Sigmoid colon (tissue), 6 donors: ENCODE measurements at regions not wholly inside any gene's neighbourhood (a gene's known extent, or its start where the extent isn't known, plus 50 kb on each side); places are given as distances from the start of the nearest gene placed in this dataset.

ENCODE experiments used
- DNase-seq: peaks from one replicate; pipeline ENCODE4 v3.0.0-alpha.2; 2019
- H3K27ac ChIP-seq, 4 donors: fragments of 200-600 bp; sonication (generic); one replicate each; pipeline ENCODE4 v1.5.1; 2016 to 2019; ENCODE audit warnings: mild to moderate bottlenecking in 1 of 4
- H3K27me3 ChIP-seq, 3 donors: fragments of 200-600 bp; sonication (generic); one replicate each; pipeline ENCODE4 v1.5.1; 2019; ENCODE audit warnings: mild to moderate bottlenecking in 1 of 3
- H3K36me3 ChIP-seq, 4 donors: fragments of 200-600 bp; sonication (generic); one replicate each; pipeline ENCODE4 v1.5.1; 2016 to 2019
- H3K4me1 ChIP-seq, 4 donors: fragments of 200-600 bp; sonication (generic); one replicate each; pipeline ENCODE4 v1.5.1; 2017 to 2019
- H3K4me3 ChIP-seq, 4 donors: fragments of 200-600 bp; sonication (generic); one replicate each; pipeline ENCODE4 v1.5.1; 2017 to 2019; ENCODE audit warnings: mild to moderate bottlenecking in 2 of 4, moderate library complexity in 1 of 4
- H3K9me3 ChIP-seq, 4 donors: fragments of 200-600 bp in 3 of 4; sonication (generic) in 3 of 4; one replicate each; pipeline versions ENCODE4 v1.5.1 to v1.6.1; 2013 to 2019
- CTCF ChIP-seq, 4 experiments: fragments of 450-650 bp in 3 of 4; fragments of 200-600 bp in 1 of 4; IDR thresholded peaks; one replicate each; pipeline ENCODE4 v1.5.1; 2016 to 2019; ENCODE audit warnings: antibody characterized with exemption in 4 of 4, mild to moderate bottlenecking in 3 of 4, moderate library complexity in 2 of 4
- EP300 ChIP-seq, 4 donors: sonication (generic); formaldehyde crosslinking; IDR thresholded peaks; one replicate each; pipeline ENCODE4 v1.6.1; 2017; ENCODE audit warnings: antibody characterized with exemption in 4 of 4
- POLR2A ChIP-seq, 2 donors: fragments of 450-650 bp; IDR thresholded peaks; one replicate each; pipeline ENCODE4 v1.6.1; 2016; ENCODE audit warnings: antibody characterized with exemption in 2 of 2, mild to moderate bottlenecking in 2 of 2, moderate library complexity in 2 of 2
- POLR2AphosphoS5 ChIP-seq, 4 donors: sonication (generic); formaldehyde crosslinking; IDR thresholded peaks; one replicate each; pipeline ENCODE4 v1.6.1; 2017; ENCODE audit warnings: antibody characterized with exemption in 4 of 4
- WGBS, 2 donors: extraction: QIAGEN DNeasy Blood & Tissue Kit; methylation state at CpG; one replicate each; pipeline ENCODE4 v1.1.7; 2013; 5-methylcytosine and 5-hydroxymethylcytosine counted together
- intact Hi-C: fragments of 100-400 bp; cut with DNase I; formaldehyde crosslinking; loops from one replicate; pipeline ENCODE4 v1.15.1; 2023
- donor health status: healthy with polysubstance abuse.
- donor health status: healthy.

- Histone ChIP-seq H3K27me3 (no peaks in the 10 kb centered on the region), H3K4me1 (peaks cover 0 to 67% (median 61%) of the 10 kb centered on the region in 4 donors), H3K9me3 (no peaks in the 10 kb centered on the region), H3K4me3 (peak overlapping the region in 2 of 4 donors; percentile 12 to 30), H3K36me3 (no peaks in the 10 kb centered on the region), H3K27ac (peak overlapping the region; percentile 76 to 90 (median 85))
- TF ChIP-seq CTCF (IDR thresholded peaks at IDR 0.05) (no peak), POLR2AphosphoS5 (IDR thresholded peaks at IDR 0.05) (no peak), POLR2A (IDR thresholded peaks at IDR 0.05) (no peak), EP300 (IDR thresholded peaks at IDR 0.05) (no peak)
- DNase-seq: no peak
- WGBS, 2 donors: 80 to 83% methylated on average over 8 of the region's 8 CpGs
- intact Hi-C loops: loop anchor here (5.0 kb wide), 2 partner anchors 77 to 197 kb away; no protein-coding TSS in a partner anchor
These were observed 118.6 kb upstream of the PRICKLE2 start for GRCh38 chr3:64343689-64344430.

GRCh38 chr3:64342940-64343688 is 117.8 kb upstream of the PRICKLE2 start:
- Histone ChIP-seq H3K4me3 (no peak overlapping the region), H3K4me1 (peaks cover 0 to 60% (median 56%) of the 10 kb centered on the region in 4 donors), H3K36me3 (no peaks in the 10 kb centered on the region), H3K27ac (peak overlapping the region; percentile 76 to 90 (median 85)), H3K27me3 (no peaks in the 10 kb centered on the region), H3K9me3 (no peaks in the 10 kb centered on the region)
- no peak for TF ChIP-seq CTCF (IDR thresholded peaks at IDR 0.05)
- peak in 1 of 4 donors; percentile 15 for TF ChIP-seq POLR2AphosphoS5 (IDR thresholded peaks at IDR 0.05)
- 66 to 76% methylated on average over 6 of the region's 6 CpGs for WGBS, 2 donors
- intact Hi-C loops: loop anchor here (5.0 kb wide), 2 partner anchors 76 to 196 kb away; no protein-coding TSS in a partner anchor
- DNase-seq: no peak

GRCh38 chr3:64341296-64341695 is 116.0 kb upstream of the PRICKLE2 start:
- DNase-seq: no peak
- TF ChIP-seq POLR2AphosphoS5 (IDR thresholded peaks at IDR 0.05): no peak
- no peak for TF ChIP-seq EP300 (IDR thresholded peaks at IDR 0.05)
- no peak for TF ChIP-seq CTCF (IDR thresholded peaks at IDR 0.05)
- TF ChIP-seq POLR2A (IDR thresholded peaks at IDR 0.05): no peak
- WGBS, 2 donors: 73 to 80% methylated on average over 1 of the region's 1 CpG
- H3K4me1 ChIP-seq: peaks cover 0 to 65% (median 55%) of the 10 kb centered on the region in 4 donors
- no peaks in the 10 kb centered on the region for H3K9me3 ChIP-seq
- no peaks in the 10 kb centered on the region for H3K36me3 ChIP-seq
- H3K4me3 ChIP-seq: no peak overlapping the region
- peak overlapping the region; percentile 70 to 90 (median 82) for H3K27ac ChIP-seq
- no peaks in the 10 kb centered on the region for H3K27me3 ChIP-seq
- intact Hi-C loops: loop anchor here (5.0 kb wide), 2 partner anchors 74 to 194 kb away; no protein-coding TSS in a partner anchor

- Histone ChIP-seq H3K27me3 (no peaks in the 10 kb centered on the region), H3K36me3 (no peaks in the 10 kb centered on the region), H3K27ac (peak overlapping the region; percentile 70 to 90 (median 82)), H3K4me1 (peaks cover 0 to 58% (median 50%) of the 10 kb centered on the region in 4 donors), H3K4me3 (peak overlapping the region in 3 of 4 donors; percentile 1 to 8 (median 3)), H3K9me3 (no peaks in the 10 kb centered on the region)
- 75 to 82% methylated on average over 11 of the region's 11 CpGs for WGBS, 2 donors
- DNase-seq: no peak
- no peak for TF ChIP-seq POLR2A (IDR thresholded peaks at IDR 0.05)
- TF ChIP-seq POLR2AphosphoS5 (IDR thresholded peaks at IDR 0.05): peak in 1 of 4 donors; percentile 40
- intact Hi-C loops: loop anchor here (5.0 kb wide), 2 partner anchors 73 to 193 kb away; no protein-coding TSS in a partner anchor
These were observed 115.4 kb upstream of the PRICKLE2 start for GRCh38 chr3:64340641-64341101.

GRCh38 chr3:64336488-64336887 is 111.2 kb upstream of the PRICKLE2 start:
- TF ChIP-seq POLR2A (IDR thresholded peaks at IDR 0.05) (no peak), EP300 (IDR thresholded peaks at IDR 0.05) (no peak), CTCF (IDR thresholded peaks at IDR 0.05) (no peak)
- peaks cover 0 to 29% (median 11%) of the 10 kb centered on the region in 4 donors for H3K4me1 ChIP-seq
- no peaks in the 10 kb centered on the region for H3K27me3 ChIP-seq
- no peak overlapping the region for H3K27ac ChIP-seq
- no peaks in the 10 kb centered on the region for H3K9me3 ChIP-seq
- 85 to 93% methylated on average over 3 of the region's 3 CpGs for WGBS, 2 donors
- no peak overlapping the region for H3K4me3 ChIP-seq
- DNase-seq: no peak
- intact Hi-C loops: no loop called here
- no peaks in the 10 kb centered on the region for H3K36me3 ChIP-seq
